Dedifferentiated amniotic fluid mesenchymal stem cell (primary cell): ENCODE measurements at regions not wholly inside any gene's neighbourhood (a gene's known extent, or its start where the extent isn't known, plus 50 kb on each side); places are given as distances from the start of the nearest gene placed in this dataset.

Experiments
- DNase-seq: peaks from one replicate; pipeline ENCODE4 v3.0.0-alpha.2; 2016; ENCODE audit errors: extremely low spot score

- no peak for DNase-seq
Observed at GRCh38 chr16:59180083-59180476, 446.0 kb upstream of the GOT2 start.

- DNase-seq, result no peak
Observed at GRCh38 chr16:59179446-59180082, 445.4 kb upstream of the GOT2 start.

GRCh38 chr16:59173408-59173831 lies 439.3 kb upstream of the GOT2 start:
- no peak for DNase-seq

GRCh38 chr16:59170099-59170712 lies 436.1 kb upstream of the GOT2 start:
- DNase-seq, result no peak

- DNase-seq, result no peak
Observed at GRCh38 chr16:59169168-59169567, 435.1 kb upstream of the GOT2 start.

- no peak for DNase-seq
Observed at GRCh38 chr16:59168461-59169114, 434.5 kb upstream of the GOT2 start.

- no peak for DNase-seq
Observed at GRCh38 chr16:59164461-59164860, 430.3 kb upstream of the GOT2 start.

GRCh38 chr16:59163371-59164055 lies 429.4 kb upstream of the GOT2 start:
- DNase-seq, result no peak

GRCh38 chr16:59161679-59162078 lies 427.6 kb upstream of the GOT2 start:
- DNase-seq, result no peak

- DNase-seq, result no peak
Observed at GRCh38 chr16:59154295-59154694, 420.2 kb upstream of the GOT2 start.

- DNase-seq, result no peak
Observed at GRCh38 chr16:59148769-59149155, 414.6 kb upstream of the GOT2 start.

GRCh38 chr16:59148056-59148768 lies 414.1 kb upstream of the GOT2 start:
- DNase-seq, result no peak

GRCh38 chr16:59146140-59146539 lies 412.0 kb upstream of the GOT2 start:
- DNase-seq, result no peak

GRCh38 chr16:59144841-59145240 lies 410.7 kb upstream of the GOT2 start:
- no peak for DNase-seq

GRCh38 chr16:59144326-59144725 lies 410.2 kb upstream of the GOT2 start:
- no peak for DNase-seq

- DNase-seq, result no peak
Observed at GRCh38 chr16:59126486-59126885, 392.4 kb upstream of the GOT2 start.

- no peak for DNase-seq
Observed at GRCh38 chr16:59124056-59124455, 389.9 kb upstream of the GOT2 start.

- DNase-seq, result no peak
Observed at GRCh38 chr16:59123479-59123878, 389.4 kb upstream of the GOT2 start.

- DNase-seq, result no peak
Observed at GRCh38 chr16:59122262-59122537, 388.1 kb upstream of the GOT2 start.

- DNase-seq, result no peak
Observed at GRCh38 chr16:59121411-59122261, 387.5 kb upstream of the GOT2 start.

GRCh38 chr16:59116744-59117143 lies 382.6 kb upstream of the GOT2 start:
- DNase-seq, result no peak
